Cardiac septum (tissue), 1 donor: ENCODE measurements at regions not wholly inside any gene's neighbourhood (a gene's known extent, or its start where the extent isn't known, plus 50 kb on each side); places are given as distances from the start of the nearest gene placed in this dataset.

Experiments used
- DNase-seq: peaks from one replicate; pipeline ENCODE4 v3.0.0-alpha.2; 2020; ENCODE audit warnings: low spot score
- intact Hi-C: fragments of 100-400 bp; cut with DNase I; formaldehyde crosslinking; loops from one replicate; pipeline ENCODE4 v1.14.0; 2022
- donor health status: DM: no; HTN: no; CAD: no.

DNA sequence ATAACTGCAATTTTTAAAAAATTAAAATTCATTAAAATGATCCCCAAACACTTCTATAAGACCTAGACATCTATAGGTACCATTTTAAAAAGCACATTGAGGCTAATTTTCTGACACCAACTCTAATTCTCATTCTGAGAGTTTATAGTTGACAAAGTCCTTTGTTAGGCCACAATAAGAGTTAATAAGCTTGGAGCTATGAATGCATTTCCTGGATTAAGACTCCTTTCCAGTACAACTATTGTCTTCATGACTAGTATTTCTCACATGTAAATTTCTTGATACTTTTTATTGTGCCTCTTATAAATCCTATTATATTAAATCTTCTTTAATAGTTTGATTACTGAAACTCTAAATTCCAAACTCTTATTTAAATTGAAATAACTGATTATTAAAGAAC, 340.8 kb downstream of the KLF12 start:
- DNase-seq, result no peak
- intact Hi-C loops, result no loop called here

DNA sequence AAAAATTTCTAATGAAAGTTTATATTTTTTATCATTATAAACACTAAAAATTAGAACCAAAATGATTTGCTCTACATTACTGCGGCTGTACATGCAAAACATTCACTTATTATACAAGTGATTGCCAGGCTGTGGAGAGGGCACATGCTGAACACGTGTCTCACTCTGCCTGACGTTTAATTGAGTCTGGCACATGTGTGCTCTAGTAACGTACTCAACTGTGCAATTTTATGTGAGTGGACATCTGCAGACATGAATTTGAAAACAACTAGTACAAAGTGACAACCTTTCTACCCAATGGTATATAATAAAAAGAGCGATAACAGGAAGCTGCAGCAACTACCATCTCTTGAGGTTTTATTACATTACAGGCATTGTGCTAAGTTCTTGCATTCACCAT, 341.4 kb downstream of the KLF12 start:
- intact Hi-C loops, result no loop called here
- no peak for DNase-seq

DNA sequence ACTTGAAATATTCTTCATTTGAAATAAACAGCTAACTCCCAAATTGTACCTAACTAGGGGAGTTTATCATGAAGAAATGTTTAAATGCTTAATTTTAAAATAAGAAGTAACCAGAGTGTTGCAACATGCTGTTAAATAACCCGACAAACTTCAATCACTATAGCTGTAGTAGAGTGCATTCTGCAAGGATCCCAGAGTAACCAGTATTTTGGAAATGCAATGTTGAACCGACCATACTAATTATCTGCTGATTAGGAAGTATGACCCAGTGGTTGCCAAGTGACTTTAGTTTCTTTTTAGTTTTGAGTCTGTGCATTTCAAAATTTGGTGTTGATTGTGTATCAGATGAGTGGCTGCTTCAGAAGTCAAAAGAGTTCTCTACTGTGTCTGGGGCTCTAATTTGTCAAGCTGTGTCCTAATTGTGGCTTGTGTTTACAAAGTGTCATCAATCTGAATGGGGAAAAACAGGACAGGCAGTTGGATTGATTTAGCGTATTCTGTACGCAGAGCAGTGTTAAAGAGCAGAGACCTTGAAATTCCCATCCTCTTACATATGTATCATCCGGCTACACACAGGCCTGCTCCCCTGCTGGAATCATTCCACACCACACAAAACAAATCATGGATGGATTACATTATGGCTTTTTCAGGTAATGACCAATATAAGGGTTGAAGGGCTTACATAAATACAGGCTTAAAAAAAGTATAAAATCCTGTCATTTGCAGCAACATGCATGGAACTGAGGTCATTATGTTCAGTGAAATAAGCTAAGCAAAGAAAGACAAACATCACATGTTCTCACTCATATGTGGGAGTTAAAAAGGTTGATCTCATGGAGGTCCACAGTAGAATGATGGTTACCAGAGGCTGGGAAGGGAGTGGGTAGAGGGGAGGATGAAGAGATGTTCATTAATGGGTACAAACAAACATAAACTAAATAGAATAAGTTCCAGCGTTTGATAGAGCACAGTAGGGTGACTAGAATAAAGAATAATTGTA, 351.5 kb downstream of the KLF12 start:
- DNase-seq, result no peak
- intact Hi-C loops, result no loop called here

DNA sequence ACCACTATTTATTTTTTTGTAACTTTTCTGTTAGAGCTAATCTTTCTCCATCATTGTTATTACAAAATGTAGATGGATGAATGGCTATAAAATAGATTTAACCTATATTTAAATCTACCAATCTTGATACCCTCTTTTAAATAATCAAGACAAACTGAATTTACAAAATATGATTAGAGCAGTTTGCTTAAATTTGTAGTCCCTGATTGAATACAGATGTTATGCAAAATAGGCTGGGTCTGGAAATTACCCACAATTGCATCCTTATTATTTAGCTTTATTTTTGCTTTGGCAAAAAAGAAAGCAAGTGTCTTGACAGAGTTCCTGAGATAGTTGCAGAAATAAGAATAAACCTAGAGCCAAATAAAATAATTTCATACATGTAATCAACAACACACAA, 352.8 kb downstream of the KLF12 start:
- no peak for DNase-seq
- intact Hi-C loops, result no loop called here

DNA sequence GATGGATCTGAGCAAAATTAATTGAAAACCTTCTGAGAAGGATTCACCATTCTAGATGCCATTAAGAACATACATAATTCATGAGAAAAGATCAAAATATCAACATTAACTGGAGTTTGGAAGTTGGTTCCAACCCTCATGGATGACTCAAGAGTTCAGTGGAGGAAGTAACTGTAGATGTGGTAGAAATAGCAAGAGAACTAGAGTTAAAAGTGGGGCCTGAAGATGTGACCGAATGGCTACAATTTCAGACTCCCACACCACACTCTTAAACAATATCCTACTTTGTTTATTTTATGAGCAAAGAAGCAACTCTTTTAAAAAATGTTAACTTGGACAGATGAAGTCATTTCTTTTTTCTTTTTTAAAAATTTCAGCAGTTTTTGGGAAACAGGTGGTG, 354.3 kb downstream of the KLF12 start:
- no peak for DNase-seq
- intact Hi-C loops, result no loop called here

DNA sequence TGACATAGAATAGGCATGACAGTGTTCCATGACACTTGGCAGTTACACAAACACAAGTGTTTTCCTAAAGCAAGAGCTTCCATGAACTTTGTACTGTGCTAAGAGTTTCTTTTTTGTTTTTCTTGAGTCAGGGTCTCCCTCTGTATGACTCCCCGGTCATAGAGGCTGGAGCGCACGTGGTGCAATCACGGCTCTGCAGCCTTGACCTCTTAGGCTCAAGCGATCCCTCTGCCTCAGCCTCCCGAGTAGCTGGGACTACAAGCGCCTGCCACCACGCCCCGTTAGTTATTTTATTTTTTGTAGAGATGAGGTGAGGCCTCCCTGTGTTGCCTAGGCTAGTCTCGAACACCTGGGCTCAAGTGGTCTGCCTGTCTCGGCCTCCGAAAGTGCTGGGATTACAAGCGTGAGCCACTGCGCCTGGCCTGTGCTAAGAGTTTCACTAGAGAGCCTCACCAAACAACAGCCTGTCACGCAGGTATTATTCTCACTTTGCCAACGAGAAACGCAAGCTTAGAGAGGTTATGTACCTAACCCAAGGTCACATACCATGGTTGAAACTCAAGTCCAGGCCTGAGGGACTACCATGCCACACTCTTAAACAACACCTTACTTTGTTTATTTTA, 355.9 kb downstream of the KLF12 start:
- DNase-seq, result no peak
- intact Hi-C loops, result no loop called here

DNA sequence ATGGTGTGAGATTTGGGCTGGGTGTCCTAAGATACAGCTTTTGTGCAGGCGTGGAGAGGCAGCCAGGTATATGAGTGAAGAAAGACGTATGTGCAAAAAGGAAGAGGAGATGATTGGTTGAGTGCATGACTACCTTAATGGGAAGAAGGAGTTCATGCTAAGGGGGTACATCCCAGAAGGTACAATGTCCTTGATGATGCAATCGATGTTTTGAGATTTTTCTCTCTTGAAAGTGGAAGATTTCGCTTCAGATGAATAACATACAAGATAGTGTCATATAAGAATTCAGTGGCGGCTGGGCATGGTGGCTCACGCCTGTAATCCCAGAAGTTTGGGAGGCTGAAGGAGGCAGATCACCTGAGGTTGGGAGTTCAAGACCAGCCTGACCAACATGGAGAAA, 357.1 kb downstream of the KLF12 start:
- intact Hi-C loops, result no loop called here
- no peak for DNase-seq

DNA sequence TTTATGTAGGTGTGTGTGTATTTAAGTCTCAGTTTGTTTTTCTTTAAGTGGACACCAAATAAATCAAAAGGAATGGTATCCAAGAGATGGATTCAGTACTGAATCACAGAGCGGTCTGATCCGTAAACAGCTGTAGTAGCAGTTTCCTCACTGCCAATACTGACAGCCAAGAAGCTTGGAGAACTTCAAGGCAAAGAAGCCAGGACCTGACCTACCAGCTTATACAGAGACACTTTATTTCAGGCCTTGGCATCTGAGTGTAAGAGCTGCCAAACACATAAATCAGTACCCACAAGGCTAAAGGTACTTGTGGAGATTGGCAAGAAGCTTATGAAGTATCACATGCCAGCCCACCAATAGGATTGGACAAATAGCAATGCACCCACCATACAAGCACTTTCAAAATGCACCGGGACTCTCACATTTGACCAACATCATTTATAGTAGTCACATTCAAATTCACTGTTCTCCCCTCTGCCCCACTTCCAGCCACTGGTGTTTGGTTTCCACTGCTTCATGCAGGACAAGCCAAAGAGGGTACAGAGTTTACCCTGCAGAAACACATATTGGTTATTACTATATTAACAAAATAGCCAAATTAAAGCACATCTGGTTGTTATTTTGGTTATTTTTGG, 357.9 kb downstream of the KLF12 start:
- intact Hi-C loops, result no loop called here
- no peak for DNase-seq

DNA sequence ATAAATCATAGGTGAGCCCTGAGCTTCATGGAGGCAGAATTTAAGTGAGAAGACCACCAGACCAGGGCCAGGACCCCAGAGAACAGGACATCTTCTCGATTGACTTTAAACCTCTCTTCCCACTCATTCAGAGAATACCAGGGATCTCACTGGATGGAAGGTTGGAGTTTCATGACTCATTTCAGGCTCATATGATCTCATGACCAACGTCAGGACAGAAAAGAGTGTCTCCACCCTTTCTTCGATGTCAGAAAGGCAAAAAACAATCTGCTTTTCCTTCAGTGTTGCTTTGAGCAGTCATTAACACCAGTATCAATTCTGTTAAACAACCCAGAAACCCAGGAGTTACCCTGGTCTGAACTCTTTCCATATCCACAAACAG, 361.0 kb downstream of the KLF12 start:
- no peak for DNase-seq
- intact Hi-C loops, result no loop called here

DNA sequence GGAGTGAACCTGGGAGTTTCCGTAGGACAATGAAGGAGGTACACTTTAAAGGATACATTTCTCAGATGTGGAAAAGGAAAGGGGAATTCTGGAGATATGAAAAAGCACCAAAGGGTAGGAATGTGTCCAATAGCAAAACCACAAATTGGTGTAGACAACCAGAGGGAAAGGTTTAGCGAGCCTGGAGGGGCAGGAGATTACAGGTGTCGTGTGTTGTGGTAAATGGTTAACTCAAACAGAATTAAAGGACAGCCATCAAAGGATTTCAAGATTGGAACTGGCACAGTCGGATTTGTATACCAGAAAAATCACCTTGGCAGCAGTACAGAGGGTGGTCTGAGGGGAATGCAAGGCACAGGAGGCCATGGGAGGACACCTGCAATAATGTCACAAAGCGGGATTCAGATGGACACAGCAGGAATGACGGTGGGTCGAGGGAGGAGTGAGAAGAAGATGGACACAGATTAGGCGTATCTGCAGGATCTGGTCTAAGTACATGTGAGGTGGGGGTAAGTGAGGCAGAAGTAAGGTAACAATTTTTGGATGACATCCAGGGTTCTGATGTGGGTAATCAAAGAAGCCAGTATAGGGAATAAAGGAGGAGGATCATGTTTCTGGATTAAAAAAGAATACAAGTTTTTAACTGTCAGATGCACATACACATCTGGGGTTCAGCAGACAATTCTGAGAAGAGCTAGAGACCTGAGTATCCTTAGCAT, 361.6 kb downstream of the KLF12 start:
- intact Hi-C loops, result no loop called here
- no peak for DNase-seq

DNA sequence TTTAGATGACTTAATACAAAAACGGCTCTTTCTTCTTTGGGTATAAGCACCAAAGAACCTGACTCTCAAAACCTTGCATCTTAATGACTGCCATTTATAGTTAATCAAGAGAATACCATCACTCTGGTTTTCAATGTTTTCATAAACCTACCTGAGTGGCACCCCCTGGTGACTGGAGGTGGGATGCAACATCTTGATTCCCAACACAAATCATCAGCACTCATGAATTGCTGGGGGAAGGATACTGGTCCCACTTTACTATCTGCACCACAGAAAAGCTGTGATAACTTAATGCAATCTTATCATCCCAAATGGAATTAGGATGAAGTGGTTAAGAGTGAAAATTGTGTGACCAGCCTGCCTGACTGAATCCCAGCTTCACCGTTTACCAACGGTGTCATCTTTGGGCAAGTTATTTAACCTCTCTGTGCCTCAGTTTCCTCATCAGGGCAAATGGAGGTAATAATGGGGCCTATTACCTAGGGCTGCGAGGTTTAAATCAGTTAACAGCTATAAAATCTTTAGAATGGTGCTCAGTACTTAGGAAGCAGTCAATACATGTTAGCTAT, 366.4 kb downstream of the KLF12 start:
- intact Hi-C loops, result loop anchor here (5.0 kb wide), 1 partner anchor 364 kb away; the partner anchor contains the start of gene KLF12

DNA sequence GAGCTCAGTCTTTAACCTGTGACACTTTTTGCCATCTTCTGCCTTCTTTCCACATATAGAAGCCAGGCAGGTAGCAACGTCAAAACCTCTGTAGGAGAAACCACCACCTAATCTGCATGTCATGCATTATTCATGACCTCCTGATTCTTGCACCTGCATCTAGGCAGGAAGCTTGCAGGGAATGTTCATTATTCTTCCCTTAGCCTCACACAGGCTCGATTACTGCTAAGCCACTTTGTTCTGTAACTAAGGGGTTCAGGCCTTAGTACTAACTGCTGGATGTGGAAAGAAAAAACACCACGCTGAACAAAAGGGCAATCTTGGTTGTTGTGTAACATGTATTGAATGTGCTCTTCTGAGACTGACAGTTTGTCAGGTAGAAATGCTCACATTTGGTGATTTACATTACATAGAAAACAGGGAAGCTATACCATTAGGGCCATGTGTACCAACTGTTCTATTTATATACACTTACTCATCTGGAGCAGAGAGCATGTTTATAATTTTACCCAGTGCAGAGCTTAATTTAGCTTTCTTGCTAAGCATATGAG, 366.9 kb downstream of the KLF12 start:
- intact Hi-C loops, result loop anchor here (5.0 kb wide), 1 partner anchor 365 kb away; the partner anchor contains the start of gene KLF12
- no peak for DNase-seq

More for the DNA sequence above, 366.4 kb downstream of the KLF12 start:
- no peak for DNase-seq

DNA sequence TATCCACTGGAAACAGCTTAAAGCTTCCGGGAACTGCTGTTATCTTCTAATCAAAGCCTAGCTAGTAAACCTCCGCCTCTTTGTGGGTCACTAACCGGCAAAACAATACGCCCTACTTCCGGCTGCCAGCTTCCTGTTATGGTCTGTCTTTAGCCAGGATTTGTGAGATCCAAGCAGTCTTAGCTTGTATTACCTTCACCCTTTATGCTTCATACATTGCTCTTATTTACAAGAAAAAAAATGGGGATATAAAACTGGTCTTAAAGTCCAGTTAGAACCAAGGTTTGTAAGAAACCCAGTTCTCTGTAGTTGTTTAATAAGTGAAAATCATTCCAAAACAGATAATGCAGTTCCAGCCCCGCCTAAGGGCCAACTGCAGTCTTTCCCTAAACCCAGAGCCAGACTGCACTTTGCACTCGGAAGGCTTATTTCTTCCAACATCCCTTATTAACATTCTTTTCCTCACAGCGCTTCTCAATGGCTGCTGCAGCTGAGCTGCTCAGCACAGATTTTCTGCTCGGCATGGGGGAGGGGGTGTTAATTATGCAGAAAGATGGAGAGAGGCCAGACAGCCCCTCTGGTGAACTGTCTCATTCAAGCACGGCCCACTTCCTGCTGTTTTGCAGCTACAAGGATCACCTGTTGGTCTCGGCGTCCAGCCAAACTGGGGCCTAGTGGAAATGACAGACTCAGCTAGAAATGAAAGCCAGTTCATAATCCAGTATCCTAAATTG, 368.4 kb downstream of the KLF12 start:
- peak; percentile 85 for DNase-seq
- intact Hi-C loops, result loop anchor here (5.0 kb wide), 1 partner anchor 366 kb away; the partner anchor contains the start of gene KLF12

DNA sequence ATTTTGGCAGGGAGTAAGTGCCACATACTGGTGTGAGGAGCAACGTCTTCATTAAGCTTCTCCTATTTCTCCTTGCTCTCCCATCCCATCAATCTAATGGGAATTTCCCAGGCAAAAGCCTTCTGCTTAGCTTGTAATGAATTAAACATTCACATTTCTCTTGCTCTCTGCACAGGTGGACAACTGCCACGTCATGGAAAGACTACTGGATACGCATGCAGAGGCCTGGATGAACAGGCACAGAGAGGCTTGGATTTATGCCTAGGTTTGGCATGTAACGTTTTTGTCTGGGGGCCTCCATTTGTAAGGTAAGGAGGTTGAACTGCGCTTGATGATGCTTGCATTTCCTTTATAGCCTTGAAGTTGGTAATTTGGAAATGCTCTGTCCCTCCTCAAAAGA, 374.8 kb downstream of the KLF12 start:
- intact Hi-C loops, result no loop called here
- DNase-seq, result no peak

DNA sequence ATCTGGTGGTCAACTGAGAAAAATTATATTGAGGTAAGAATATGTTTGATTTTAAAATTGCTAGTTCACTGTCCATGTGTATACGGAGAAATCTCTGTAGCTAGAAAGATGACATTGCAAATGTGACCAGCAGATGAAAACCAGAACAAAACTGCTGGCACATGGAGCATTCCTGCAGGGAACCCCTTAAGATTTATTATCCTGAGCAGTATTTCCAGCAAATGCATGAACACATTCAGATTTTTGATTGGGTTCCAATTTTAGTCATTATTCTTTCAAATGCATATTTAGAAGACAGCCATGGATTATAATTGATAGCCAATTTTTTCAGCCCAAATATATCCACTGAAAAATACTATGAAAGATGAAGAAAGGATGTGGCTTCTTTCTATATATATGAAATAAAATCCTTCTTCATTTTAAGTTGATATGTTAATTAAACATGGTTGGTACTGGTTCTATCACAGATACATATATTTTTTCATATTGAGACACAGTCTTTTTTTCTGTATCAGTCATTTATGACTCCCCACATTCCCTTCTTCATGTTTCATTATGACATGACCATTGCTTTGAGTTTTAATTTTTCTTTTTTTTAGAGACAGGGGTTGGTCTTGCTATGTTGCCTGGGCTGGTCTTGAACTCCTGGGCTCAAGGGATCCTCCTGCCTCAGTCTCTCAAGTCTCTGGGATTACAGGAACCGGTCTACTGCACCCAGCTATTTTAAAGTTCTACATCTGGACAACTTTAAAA, 376.5 kb downstream of the KLF12 start:
- DNase-seq, result no peak
- intact Hi-C loops, result no loop called here

DNA sequence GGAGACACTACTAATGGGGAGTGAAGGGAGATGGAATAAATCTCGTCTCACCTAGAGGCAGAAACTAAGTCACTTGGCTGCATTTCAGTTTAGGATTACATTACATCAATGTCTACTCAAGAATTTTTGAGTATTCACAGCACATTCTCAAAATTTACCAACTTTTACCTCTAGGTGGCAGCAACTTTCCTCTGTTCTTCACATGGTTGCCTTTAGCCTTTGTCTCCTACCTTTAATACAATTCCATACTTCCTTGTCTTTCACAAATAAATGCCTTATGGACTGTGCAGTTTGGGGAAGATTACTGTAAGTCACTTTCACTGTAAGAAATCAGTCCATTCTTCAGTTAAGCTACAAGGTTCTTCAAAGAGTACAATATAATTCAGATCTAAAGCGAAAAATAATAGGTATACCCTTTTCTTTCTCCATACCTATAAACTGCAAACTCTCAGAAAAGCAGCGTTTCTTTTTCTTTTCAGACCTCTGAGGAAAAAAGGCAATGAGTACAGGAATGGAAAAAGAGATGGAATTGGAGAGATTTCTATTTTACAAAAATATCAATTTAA, 379.4 kb downstream of the KLF12 start:
- DNase-seq, result no peak
- intact Hi-C loops, result loop anchor here (5.0 kb wide), 1 partner anchor 532 kb away; no protein-coding TSS in a partner anchor

DNA sequence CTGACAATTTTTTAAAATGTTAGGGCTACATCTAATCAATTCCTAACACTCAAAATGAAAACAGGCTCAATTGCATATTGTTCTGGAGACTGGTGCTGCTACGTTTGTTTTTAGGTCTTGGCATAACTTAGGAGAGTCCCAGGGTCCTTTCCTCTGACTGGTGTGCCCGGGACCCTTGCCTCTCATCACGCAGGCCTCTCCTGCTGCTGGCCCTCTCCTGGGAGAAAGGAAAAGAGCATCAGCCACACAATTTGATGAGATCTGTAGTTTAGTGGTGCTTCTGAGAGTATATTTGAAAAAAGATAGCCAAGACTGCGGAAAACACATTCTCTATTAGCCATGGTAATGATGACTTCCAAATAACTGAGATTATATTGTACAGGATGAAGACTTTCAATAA, 380.0 kb downstream of the KLF12 start:
- intact Hi-C loops, result loop anchor here (5.0 kb wide), 1 partner anchor 533 kb away; no protein-coding TSS in a partner anchor
- no peak for DNase-seq
